Stimulated activated CD4-positive, alpha-beta T cell treated with anti-CD3 and anti-CD28 coated beads, Interleukin-1b, Interleukin-23, amount 100 ng/mL, for 24 hours (primary cell): ENCODE measurements at regions not wholly inside any gene's neighbourhood (a gene's known extent, or its start where the extent isn't known, plus 50 kb on each side); places are given as distances from the start of the nearest gene placed in this dataset.

Source experiments
- DNase-seq, 4 experiments: peaks; one replicate each; pipeline ENCODE4 v3.0.0-alpha.2; 2020; ENCODE audit warnings: low read depth in 4 of 4, low spot score in 1 of 4

DNA sequence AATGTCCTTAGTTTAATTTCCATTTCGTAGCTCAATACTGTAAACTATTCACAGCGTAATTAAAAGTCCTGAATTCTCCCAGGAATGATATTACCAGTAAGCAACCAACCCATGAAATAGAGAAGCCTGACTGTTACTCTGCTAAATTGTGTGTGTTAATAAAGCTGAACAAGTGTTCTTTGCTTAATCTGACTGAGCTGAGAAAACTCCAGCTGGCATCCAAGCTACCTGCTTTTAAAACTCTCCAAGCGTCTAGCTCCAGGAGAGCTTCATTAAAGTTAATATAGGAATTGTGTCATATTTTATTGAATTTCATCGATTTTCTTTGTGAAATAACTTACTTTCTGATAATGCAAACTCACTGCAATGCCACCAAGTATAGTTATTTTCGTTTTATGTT lies 524.4 kb downstream of the SLC16A7 start:
- DNase-seq, result no peak

- no peak for DNase-seq
Measured at GRCh38 chr12:60123557-60123956, 527.7 kb downstream of the SLC16A7 start.

DNA sequence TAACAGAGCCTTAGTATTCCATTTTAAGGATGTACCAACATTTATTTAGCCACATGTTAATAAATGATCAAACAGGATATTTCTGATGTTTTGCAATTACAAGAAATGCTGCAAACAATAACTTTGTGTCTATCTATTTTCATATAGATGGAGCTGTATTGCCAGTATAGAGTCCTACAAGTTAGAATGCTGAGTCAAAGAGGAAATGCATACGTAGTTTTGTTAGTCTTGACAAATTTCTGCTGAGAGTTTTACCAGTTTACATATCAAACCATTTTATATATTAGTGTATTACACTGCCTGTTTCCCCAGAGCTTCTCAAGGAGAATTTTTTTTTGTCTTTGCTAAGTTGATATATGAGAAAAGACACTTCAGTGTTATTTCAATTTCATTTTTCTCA lies 541.7 kb downstream of the SLC16A7 start:
- no peak for DNase-seq

- no peak for DNase-seq
Measured at GRCh38 chr12:60138526-60138925, 542.7 kb downstream of the SLC16A7 start.

- DNase-seq, result no peak
Measured at GRCh38 chr12:60144395-60144794, 548.6 kb downstream of the SLC16A7 start.

DNA sequence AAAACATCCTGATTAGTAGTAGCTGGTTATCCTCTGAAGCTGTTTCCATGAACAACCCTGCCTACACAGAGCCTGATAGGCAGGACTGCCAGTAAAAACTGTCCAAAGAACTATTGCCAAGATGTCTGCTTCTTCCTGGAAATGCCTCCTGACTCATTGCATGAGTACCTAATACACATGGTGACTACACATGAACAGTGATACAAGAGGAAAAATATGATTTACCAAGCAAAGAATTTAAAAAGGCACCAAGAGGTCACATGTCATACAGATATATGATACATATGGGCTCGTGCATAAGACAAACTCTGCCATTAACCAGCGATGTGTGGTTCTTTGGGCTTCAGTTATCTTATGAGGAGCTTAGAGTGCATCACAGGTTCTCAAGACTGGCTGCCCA lies 552.3 kb downstream of the SLC16A7 start:
- no peak for DNase-seq

DNA sequence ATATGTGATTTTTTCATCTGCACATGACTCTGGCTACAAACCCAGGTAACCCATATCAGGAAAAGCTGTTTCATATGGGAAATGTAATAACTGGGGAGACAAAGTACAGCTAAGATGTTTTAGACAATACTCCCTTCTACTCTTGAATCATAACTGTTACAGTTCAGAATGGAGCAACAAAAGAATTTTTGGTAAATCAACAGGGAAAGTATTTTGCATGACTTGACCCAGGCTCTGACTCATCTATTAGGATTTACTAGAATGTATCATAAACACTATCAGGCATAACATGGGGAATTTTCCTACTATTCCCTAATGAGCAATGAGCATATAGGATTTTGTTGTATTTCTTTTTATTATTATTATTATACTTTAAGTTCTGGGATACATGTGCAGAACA lies 553.0 kb downstream of the SLC16A7 start:
- DNase-seq, result no peak

- DNase-seq, result no peak
Measured at GRCh38 chr12:60152756-60153155, 556.9 kb downstream of the SLC16A7 start.

DNA sequence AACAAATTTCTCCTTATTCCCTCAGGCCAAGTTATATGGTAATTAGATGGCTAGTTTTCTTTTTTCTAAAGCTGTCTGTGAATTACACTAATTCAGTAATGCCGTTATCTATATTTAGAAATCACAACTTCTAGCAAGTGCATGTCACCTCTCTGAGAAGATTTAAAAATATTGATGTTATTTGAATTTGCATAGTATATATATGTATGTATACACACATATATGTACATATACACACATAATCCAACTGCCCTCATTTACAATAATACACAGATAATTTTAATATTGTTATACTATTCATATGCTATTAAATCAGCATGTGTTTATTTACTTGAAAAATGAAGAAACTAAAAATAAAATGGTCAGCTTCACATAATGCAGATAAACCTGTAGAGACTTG lies 563.9 kb downstream of the SLC16A7 start:
- DNase-seq, result no peak

DNA sequence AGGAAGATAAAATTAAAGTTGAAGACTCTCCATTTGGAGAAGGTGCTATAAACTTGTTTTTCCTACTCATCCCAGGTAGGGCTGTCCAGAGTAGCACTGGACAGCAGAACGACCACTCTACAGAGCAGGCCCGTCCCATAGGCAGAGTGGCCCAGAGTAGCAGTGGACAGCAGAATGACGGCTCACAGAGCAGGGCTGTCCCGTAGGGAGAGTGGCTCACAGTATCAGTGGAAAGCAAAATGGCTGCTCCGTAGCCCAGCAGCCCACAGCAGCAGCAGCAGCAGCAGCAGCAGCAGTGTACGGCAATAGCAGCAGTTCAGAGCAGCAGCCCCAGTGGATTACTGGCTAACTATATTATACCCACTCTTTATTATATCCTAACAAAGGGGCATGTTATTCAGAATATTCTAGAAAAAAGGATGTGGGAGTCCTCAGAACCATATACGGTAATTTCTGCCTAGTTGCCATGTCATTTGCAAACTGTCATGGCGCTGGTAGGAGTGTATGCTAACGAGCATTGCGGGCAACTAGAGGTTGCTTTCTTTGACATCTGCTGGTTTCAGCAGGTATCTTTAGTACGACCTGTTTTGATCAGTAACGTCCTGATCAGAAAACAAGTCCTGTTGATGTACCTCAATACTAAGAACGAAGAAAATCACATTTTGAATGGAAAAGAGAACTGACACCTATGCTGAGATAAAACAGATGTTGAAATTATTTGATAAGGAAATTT lies 567.3 kb downstream of the SLC16A7 start:
- no peak for DNase-seq

GRCh38 chr12:60165781-60166180 lies 570.0 kb downstream of the SLC16A7 start:
- DNase-seq, result no peak

- no peak for DNase-seq
Measured at GRCh38 chr12:60168441-60168840, 572.6 kb downstream of the SLC16A7 start.

- DNase-seq, result no peak
Measured at GRCh38 chr12:60169904-60170303, 574.1 kb downstream of the SLC16A7 start.

GRCh38 chr12:60172266-60173211 lies 576.7 kb downstream of the SLC16A7 start:
- DNase-seq, result no peak

DNA sequence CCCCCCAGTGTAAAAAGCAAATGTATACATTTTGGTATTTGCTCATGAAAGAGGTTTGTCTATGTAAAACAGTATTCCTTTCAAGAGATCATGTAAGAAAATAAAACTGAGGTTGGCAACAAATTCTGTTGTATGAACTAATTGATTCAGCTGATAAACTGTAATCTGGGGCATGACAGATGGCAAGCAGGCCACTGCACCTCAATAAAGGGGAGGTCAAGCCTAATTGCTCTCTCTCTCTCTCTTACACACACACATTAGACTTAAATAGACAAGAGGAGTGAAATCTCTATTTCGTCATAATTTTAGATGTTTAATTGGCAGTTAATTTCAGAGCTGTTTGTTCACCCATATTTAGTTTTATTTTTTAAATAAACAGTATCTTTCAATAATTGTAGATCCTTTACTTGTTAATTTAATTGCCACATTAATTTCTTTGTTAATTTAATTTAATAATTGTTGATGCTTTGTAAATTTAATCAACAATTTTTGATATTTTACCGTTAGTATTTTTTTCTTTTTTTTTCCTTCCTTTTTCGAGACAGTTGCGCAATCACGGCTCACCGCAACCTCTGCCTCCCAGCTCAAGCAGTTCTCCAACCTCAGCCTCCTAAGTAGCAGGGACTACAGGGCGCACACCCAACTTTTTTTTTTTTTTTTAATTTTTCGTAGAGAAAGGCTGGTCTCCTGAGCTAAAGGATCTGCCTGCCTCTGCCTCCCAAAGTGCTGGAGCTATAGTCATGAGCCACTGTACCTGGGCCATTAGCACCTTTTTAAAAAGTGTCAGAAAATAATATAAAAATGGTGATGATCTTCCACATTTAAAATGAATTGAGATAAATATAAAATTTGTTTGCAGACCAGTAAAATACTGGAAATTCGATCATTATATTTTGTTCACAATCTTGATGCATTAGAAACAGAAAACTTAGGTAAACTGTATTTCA lies 577.7 kb downstream of the SLC16A7 start:
- no peak for DNase-seq

DNA sequence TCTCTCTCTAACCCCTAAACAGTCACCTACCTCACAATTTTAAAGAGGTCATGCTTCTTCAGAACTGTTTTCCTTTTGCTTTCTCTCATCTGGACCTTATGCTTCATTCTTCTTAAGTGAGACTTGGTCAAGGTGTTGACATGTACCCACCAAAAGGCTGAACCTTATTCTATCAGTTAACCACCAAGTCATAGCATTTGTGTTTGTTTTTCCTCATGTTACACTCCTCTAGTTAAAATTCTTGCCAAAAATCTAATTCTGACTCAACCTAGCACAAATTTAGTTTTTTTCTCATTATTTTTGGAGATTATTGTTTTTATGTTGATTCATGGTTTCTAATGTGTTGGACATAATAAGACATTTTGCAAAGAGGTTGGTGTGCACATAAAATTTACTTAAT lies 578.6 kb downstream of the SLC16A7 start:
- DNase-seq, result no peak

GRCh38 chr12:60174941-60175340 lies 579.1 kb downstream of the SLC16A7 start:
- DNase-seq, result no peak

GRCh38 chr12:60176891-60177290 lies 581.1 kb downstream of the SLC16A7 start:
- DNase-seq, result no peak

DNA sequence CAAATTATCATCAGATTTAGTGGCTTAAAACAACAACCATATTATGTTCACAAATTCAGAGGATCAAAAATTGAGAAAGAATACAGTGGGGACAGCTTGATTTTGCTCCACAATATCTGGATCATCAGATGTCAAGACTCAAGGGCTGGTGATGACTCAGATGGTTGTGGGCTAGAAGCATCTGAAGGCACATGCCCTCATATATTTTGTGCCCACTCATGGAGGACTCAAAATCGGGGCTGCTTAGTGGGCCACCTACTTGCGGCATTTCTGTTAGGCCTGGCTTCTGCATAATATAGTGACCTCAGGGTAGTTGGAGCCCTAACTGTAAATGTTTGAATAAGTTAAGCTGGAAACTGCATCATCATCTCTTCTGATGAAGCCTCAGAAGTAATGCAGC lies 584.5 kb downstream of the SLC16A7 start:
- DNase-seq, result no peak

GRCh38 chr12:60182354-60182753 lies 586.5 kb downstream of the SLC16A7 start:
- no peak for DNase-seq

DNA sequence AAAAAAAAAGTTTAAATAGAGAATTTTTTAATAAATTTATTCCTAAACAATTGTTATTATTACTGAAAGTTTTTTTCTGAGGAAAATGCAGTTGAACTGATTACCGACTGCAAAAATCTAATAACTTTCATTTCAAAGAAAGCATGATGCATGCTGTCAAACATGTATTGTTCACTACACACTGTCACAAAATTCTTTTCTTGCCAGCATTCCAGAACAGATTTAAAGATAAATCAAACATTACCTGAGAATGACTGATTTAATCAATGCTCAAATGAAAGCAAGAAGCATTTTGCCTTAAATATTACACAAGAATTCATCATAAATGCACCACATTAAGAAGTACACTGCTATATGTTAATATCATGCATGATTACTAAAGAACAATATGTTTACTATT lies 588.3 kb downstream of the SLC16A7 start:
- DNase-seq, result no peak
